ENCODE measurements at regions not wholly inside any gene's neighbourhood (a gene's known extent, or its start where the extent isn't known, plus 50 kb on each side); places are given as distances from the start of the nearest gene placed in this dataset.

DNA sequence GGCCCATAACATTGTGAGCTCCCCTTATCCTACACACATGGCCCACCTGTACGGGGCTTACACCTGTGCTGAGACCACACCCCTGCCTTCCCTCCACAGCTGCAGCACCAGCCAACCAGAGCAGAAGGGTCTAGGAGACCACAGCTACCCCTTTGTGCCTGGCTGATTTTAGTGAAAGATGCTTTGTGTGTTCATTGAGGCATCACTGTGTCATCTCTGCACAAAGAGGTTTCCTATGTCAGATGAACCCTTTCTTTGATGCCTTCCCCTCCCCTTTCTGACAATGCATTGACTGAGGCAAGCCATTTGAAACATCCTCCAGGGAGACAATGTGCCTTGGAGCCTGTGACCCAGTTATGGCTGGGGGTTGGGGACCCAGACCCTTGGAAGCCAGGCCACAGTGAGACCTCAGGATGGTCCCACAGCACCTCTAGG is 54.9 kb upstream of the SLC7A14 start:
- TF ChIP-seq POLR2A (IDR thresholded peaks at IDR 0.05; ENCODE audit: low read depth) (no peak), EP300 (IDR thresholded peaks at IDR 0.05) (no peak), POLR2AphosphoS5 (IDR thresholded peaks at IDR 0.05) (no peak)
- TF ChIP-seq, protein P1, sequence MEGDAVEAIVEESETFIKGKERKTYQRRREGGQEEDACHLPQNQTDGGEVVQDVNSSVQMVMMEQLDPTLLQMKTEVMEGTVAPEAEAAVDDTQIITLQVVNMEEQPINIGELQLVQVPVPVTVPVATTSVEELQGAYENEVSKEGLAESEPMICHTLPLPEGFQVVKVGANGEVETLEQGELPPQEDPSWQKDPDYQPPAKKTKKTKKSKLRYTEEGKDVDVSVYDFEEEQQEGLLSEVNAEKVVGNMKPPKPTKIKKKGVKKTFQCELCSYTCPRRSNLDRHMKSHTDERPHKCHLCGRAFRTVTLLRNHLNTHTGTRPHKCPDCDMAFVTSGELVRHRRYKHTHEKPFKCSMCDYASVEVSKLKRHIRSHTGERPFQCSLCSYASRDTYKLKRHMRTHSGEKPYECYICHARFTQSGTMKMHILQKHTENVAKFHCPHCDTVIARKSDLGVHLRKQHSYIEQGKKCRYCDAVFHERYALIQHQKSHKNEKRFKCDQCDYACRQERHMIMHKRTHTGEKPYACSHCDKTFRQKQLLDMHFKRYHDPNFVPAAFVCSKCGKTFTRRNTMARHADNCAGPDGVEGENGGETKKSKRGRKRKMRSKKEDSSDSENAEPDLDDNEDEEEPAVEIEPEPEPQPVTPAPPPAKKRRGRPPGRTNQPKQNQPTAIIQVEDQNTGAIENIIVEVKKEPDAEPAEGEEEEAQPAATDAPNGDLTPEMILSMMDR (IDR thresholded peaks at IDR 0.05): no peak

Measured in esophagus muscularis mucosa (tissue), 4 donors.